IMR-90 (cell line): ENCODE measurements at regions not wholly inside any gene's neighbourhood (a gene's known extent, or its start where the extent isn't known, plus 50 kb on each side); places are given as distances from the start of the nearest gene placed in this dataset.

ENCODE experiments used
- ATAC-seq: fragments of 200-7000 bp; cut with Tn5 transposase; 2 replicates; pipeline ENCODE4 v1.9.1; 2020; ENCODE audit warnings: low read depth, mild to moderate bottlenecking, moderate library complexity
- BruUV-seq: library from RNA; stranded (reverse); fragments of 400-500 nt; replicated peaks from 2 replicates; lab custom pipeline; 2021; lab: Mats Ljungman, UMichigan
- CTCF ChIA-PET: fragments of 300-600 bp; formaldehyde crosslinking; extraction: SDS; loops from one replicate; lab custom pipeline; 2021; ENCODE audit warnings: antibody characterized with exemption; lab: Yijun Ruan, JAX
- POLR2A ChIA-PET: fragments of 300-600 bp; sonication (Branson Sonifier 250); formaldehyde crosslinking; loops from one replicate; lab custom pipeline; 2022; ENCODE audit warnings: antibody characterized with exemption; ENCODE audit not compliant: unreplicated experiment; lab: Charles Lee
- DNase-seq: peaks from one replicate; pipeline ENCODE4 v3.0.0; 2013
- H2AFZ ChIP-seq: replicated peaks from 2 replicates; pipeline ENCODE3; 2013; ENCODE audit warnings: low read length, mild to moderate bottlenecking; ENCODE audit not compliant: poor library complexity
- H2AK5ac ChIP-seq: 2 replicates; pipeline ENCODE4 v1.6.1; 2013; ENCODE audit warnings: low read depth, low read length, inconsistent platforms
- H2AK9ac ChIP-seq: replicated peaks from 2 replicates; pipeline ENCODE3; 2013; ENCODE audit warnings: mild to moderate bottlenecking, low read depth, low read length, moderate library complexity; ENCODE audit not compliant: poor library complexity
- H2BK120ac ChIP-seq: 2 replicates; pipeline ENCODE4 v1.6.1; 2013; ENCODE audit warnings: low read depth, low read length, inconsistent platforms
- H2BK15ac ChIP-seq: 3 replicates; pipeline ENCODE4 v1.6.1; 2013; ENCODE audit warnings: low read depth, low read length, inconsistent platforms
- H2BK20ac ChIP-seq: 2 replicates; pipeline ENCODE4 v1.6.1; 2013; ENCODE audit warnings: low read depth, mild to moderate bottlenecking, inconsistent platforms, low read length, moderate library complexity
- H2BK5ac ChIP-seq: 2 replicates; pipeline ENCODE4 v1.6.1; 2013; ENCODE audit warnings: mild to moderate bottlenecking, low read depth, low read length, inconsistent platforms; ENCODE audit not compliant: poor library complexity, severe bottlenecking
- H3K14ac ChIP-seq: replicated peaks from 2 replicates; pipeline ENCODE4 v1.6.1; 2013; ENCODE audit warnings: low read depth, low read length, inconsistent platforms
- H3K18ac ChIP-seq: 2 replicates; pipeline ENCODE4 v1.6.1; 2013; ENCODE audit warnings: low read depth, low read length, control low read depth
- H3K23ac ChIP-seq: 2 replicates; pipeline ENCODE4 v1.6.1; 2013; ENCODE audit warnings: low read depth, low read length, inconsistent platforms
- H3K27ac ChIP-seq: 2 replicates; pipeline ENCODE4 v1.5.1; 2013; ENCODE audit warnings: mild to moderate bottlenecking, control low read depth, low read length; ENCODE audit not compliant: insufficient read depth
- H3K27me3 ChIP-seq: 2 replicates; pipeline ENCODE4 v1.6.1; 2013; ENCODE audit warnings: low read length; ENCODE audit not compliant: control insufficient read depth, insufficient read depth
- H3K36me3 ChIP-seq: 2 replicates; pipeline ENCODE4 v1.6.1; 2013; ENCODE audit warnings: low read length, mixed read lengths; ENCODE audit not compliant: control insufficient read depth, insufficient read depth
- H3K4ac ChIP-seq: 2 replicates; pipeline ENCODE4 v1.6.1; 2013; ENCODE audit warnings: low read depth, low read length, inconsistent platforms
- H3K4me1 ChIP-seq: 2 replicates; pipeline ENCODE4 v1.6.1; 2013; ENCODE audit warnings: low read length, mixed read lengths; ENCODE audit not compliant: control insufficient read depth, insufficient read depth
- H3K4me2 ChIP-seq: 2 replicates; pipeline ENCODE4 v1.6.1; 2013; ENCODE audit warnings: low read depth, mild to moderate bottlenecking, control low read depth, low read length, moderate library complexity
- H3K4me3 ChIP-seq: 2 replicates; pipeline ENCODE4 v1.5.1; 2013; ENCODE audit warnings: low read depth, mild to moderate bottlenecking, control low read depth, low read length, moderate library complexity; ENCODE audit not compliant: insufficient read depth
- H3K56ac ChIP-seq: 2 replicates; pipeline ENCODE4 v1.6.1; 2013; ENCODE audit warnings: low read length, inconsistent platforms; ENCODE audit not compliant: insufficient read depth; ENCODE audit errors: extremely low read depth
- H3K79me1 ChIP-seq, 2 experiments: 2 replicates each; pipeline ENCODE4 v1.6.1; 2013; ENCODE audit warnings: low read length in 2 of 2, inconsistent platforms in 1 of 2, low read depth in 1 of 2
- H3K9ac ChIP-seq: 2 replicates; pipeline ENCODE4 v1.6.1; 2013; ENCODE audit warnings: low read depth, low read length, control low read depth
- H3K9me1 ChIP-seq: 2 replicates; pipeline ENCODE4 v1.6.1; 2013; ENCODE audit warnings: low read length, inconsistent platforms; ENCODE audit not compliant: insufficient read depth
- H3K9me3 ChIP-seq: 2 replicates; pipeline ENCODE4 v1.6.1; 2013; ENCODE audit warnings: low read length; ENCODE audit not compliant: control insufficient read depth, insufficient read depth
- H4K20me1 ChIP-seq: 2 replicates; pipeline ENCODE4 v1.6.1; 2013; ENCODE audit warnings: low read length, inconsistent platforms; ENCODE audit not compliant: insufficient read depth
- H4K5ac ChIP-seq: 2 replicates; pipeline ENCODE4 v1.6.1; 2013; ENCODE audit warnings: mild to moderate bottlenecking, low read depth, low read length, control low read depth
- H4K8ac ChIP-seq, 2 experiments: 2 replicates each; pipeline ENCODE4 v1.6.1; 2013; ENCODE audit warnings: low read depth in 2 of 2, low read length in 2 of 2, control low read depth in 1 of 2, inconsistent platforms in 1 of 2
- H4K91ac ChIP-seq: 2 replicates; pipeline ENCODE4 v1.6.1; 2013; ENCODE audit warnings: low read depth, low read length, inconsistent platforms; ENCODE audit not compliant: insufficient read depth
- BHLHE40 ChIP-seq: fragments of 150-350 bp; IDR thresholded peaks from 2 replicates; pipeline ENCODE4 v1.6.1; 2016; ENCODE audit warnings: mild to moderate bottlenecking, low read depth, low read length
- CEBPB ChIP-seq: IDR thresholded peaks from 2 replicates; pipeline ENCODE4 v1.6.1; 2012; ENCODE audit warnings: low read depth, low read length, improper control_type of control experiment
- CHD1 ChIP-seq: IDR thresholded peaks from 2 replicates; pipeline ENCODE4 v1.6.1; 2012; ENCODE audit warnings: low read depth, low read length, improper control_type of control experiment
- FOS ChIP-seq: fragments of 150-350 bp; IDR thresholded peaks from 2 replicates; pipeline ENCODE4 v1.6.1; 2016; ENCODE audit warnings: low read depth, low read length
- MAFK ChIP-seq: IDR thresholded peaks from 2 replicates; pipeline ENCODE4 v1.6.1; 2012; ENCODE audit warnings: low read depth, low read length, improper control_type of control experiment
- MAZ ChIP-seq: IDR thresholded peaks from 2 replicates; pipeline ENCODE4 v1.6.1; 2012; ENCODE audit warnings: low read depth, mild to moderate bottlenecking, low read length, improper control_type of control experiment, moderate library complexity, borderline replicate concordance
- MXI1 ChIP-seq: IDR thresholded peaks from 2 replicates; pipeline ENCODE4 v1.6.1; 2012; ENCODE audit warnings: low read depth, mild to moderate bottlenecking, low read length, moderate library complexity, borderline replicate concordance
- NFE2L2 ChIP-seq: fragments of 150-350 bp; IDR thresholded peaks from 2 replicates; pipeline ENCODE4 v1.6.1; 2016; ENCODE audit warnings: low read depth, mild to moderate bottlenecking, low read length
- POLR2A ChIP-seq: IDR thresholded peaks from 2 replicates; pipeline ENCODE4 v1.6.1; 2012; ENCODE audit warnings: mild to moderate bottlenecking, low read depth, low read length
- RAD21 ChIP-seq: IDR thresholded peaks from 2 replicates; pipeline ENCODE4 v1.6.1; 2012; ENCODE audit warnings: low read length, improper control_type of control experiment
- RCOR1 ChIP-seq: IDR thresholded peaks from 2 replicates; pipeline ENCODE4 v1.6.1; 2012; ENCODE audit warnings: mild to moderate bottlenecking, low read length, improper control_type of control experiment; ENCODE audit not compliant: insufficient replicate concordance
- RFX5 ChIP-seq: IDR thresholded peaks from 2 replicates; pipeline ENCODE4 v1.8.0; 2012; ENCODE audit warnings: low read depth, mild to moderate bottlenecking, low read length, moderate library complexity
- SMC3 ChIP-seq: fragments of 150-350 bp; IDR thresholded peaks from 2 replicates; pipeline ENCODE4 v1.6.1; 2016; ENCODE audit warnings: low read depth, mild to moderate bottlenecking, antibody characterized with exemption, low read length, moderate library complexity
- WGBS, 2 experiments: methylation state at CpG; one replicate each; pipeline versions ENCODE4 v1.1.5 to v1.1.7; 2013; ENCODE audit warnings: missing lambda C conversion rate in 2 of 2; ENCODE audit not compliant: insufficient read length in 1 of 2; ENCODE audit errors: extremely low coverage in 2 of 2; 5-methylcytosine and 5-hydroxymethylcytosine counted together
- dilution Hi-C: fragments of 300-500 bp; cut with HindIII; formaldehyde crosslinking; loops from one replicate; pipeline ENCODE4 v1.14.3; 2018; ENCODE audit warnings: low sequenced_read_pairs; ENCODE audit not compliant: unreplicated experiment
- in situ Hi-C: fragments of 300-500 bp; cut with MboI; formaldehyde crosslinking; loops from 3 replicates; pipeline ENCODE4 v1.14.3; 2019; ENCODE audit warnings: low sequenced_read_pairs, inconsistent platforms, mixed read lengths
- intact Hi-C: fragments of 100-400 bp; cut with micrococcal nuclease; formaldehyde crosslinking; loops from 2 replicates; pipeline ENCODE4 v1.10.0; 2022
- TF ChIP-seq, protein P1 (sequence below): fragments of 150-350 bp; IDR thresholded peaks from 2 replicates; pipeline ENCODE4 v1.6.1; 2016; ENCODE audit warnings: low read depth, mild to moderate bottlenecking, low read length, moderate library complexity, borderline replicate concordance
- TF ChIP-seq, protein P2 (sequence below): fragments of 150-350 bp; IDR thresholded peaks from 2 replicates; pipeline ENCODE4 v1.6.1; 2017; ENCODE audit warnings: mild to moderate bottlenecking, antibody characterized with exemption, low read length, low read depth
- TF ChIP-seq, protein P3 (sequence below): conservative IDR thresholded peaks from 2 replicates; pipeline ENCODE4 v1.5.1; 2012; ENCODE audit warnings: mild to moderate bottlenecking, low read depth, low read length, improper control_type of control experiment

DNA sequence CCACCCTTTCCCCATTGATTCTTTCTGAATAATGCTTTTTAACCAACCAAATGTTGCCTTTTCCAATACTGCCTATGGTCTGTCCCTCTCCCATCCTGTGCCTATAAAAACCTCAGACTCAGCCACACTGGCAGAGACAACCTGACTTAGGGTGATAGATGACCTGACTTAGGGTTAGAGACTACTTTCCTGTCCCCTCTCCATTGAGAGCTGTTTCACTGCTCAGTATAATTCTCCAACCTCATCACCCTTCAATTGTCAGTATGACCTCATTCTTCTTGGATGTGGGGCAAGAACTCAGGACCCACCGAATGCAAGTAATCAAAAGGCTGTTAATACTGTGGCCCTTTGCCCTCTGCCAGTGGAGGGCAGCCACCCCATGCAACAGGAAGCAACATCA lies 182.3 kb upstream of the STK17B start:
- Histone ChIP-seq H4K8ac (no peak overlapping the region), H2BK20ac (no peak overlapping the region), H3K36me3 (no peaks in the 10 kb centered on the region), H3K23ac (no peak overlapping the region), H2BK5ac (no peak overlapping the region), H3K9ac (no peak overlapping the region), H2AK5ac (no peak overlapping the region), H2AFZ (no peak overlapping the region), H3K27ac (no peak overlapping the region), H2BK15ac (no peak overlapping the region), H3K56ac (no peak overlapping the region), H2AK9ac (no peak overlapping the region), H3K9me1 (no peaks in the 10 kb centered on the region), H3K4me3 (no peak overlapping the region), H3K18ac (no peak overlapping the region), H3K14ac (no peak overlapping the region), H3K9me3 (peaks cover 5% of the 10 kb centered on the region), H3K4me2 (no peak overlapping the region), H3K27me3 (no peaks in the 10 kb centered on the region), H4K20me1 (no peaks in the 10 kb centered on the region), H2BK120ac (no peak overlapping the region), H4K91ac (no peak overlapping the region), H3K4me1 (no peaks in the 10 kb centered on the region), H3K79me1 (no peaks in the 10 kb centered on the region), H4K5ac (no peak overlapping the region), H3K4ac (no peak overlapping the region)
- DNase-seq (no peak), ATAC-seq (no peak)
- no TSS peak for BruUV-seq
- TF ChIP-seq RCOR1 (no peak), POLR2A (no peak), NFE2L2 (no peak), CHD1 (no peak), CEBPB (no peak), MXI1 (no peak), MAFK (no peak), MAZ (no peak), FOS (no peak), BHLHE40 (no peak), SMC3 (no peak), RAD21 (no peak), RFX5 (no peak)
- TF ChIP-seq, protein P1, sequence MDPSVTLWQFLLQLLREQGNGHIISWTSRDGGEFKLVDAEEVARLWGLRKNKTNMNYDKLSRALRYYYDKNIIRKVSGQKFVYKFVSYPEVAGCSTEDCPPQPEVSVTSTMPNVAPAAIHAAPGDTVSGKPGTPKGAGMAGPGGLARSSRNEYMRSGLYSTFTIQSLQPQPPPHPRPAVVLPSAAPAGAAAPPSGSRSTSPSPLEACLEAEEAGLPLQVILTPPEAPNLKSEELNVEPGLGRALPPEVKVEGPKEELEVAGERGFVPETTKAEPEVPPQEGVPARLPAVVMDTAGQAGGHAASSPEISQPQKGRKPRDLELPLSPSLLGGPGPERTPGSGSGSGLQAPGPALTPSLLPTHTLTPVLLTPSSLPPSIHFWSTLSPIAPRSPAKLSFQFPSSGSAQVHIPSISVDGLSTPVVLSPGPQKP: no peak
- TF ChIP-seq, protein P2, sequence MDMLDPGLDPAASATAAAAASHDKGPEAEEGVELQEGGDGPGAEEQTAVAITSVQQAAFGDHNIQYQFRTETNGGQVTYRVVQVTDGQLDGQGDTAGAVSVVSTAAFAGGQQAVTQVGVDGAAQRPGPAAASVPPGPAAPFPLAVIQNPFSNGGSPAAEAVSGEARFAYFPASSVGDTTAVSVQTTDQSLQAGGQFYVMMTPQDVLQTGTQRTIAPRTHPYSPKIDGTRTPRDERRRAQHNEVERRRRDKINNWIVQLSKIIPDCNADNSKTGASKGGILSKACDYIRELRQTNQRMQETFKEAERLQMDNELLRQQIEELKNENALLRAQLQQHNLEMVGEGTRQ: no peak
- TF ChIP-seq, protein P3, sequence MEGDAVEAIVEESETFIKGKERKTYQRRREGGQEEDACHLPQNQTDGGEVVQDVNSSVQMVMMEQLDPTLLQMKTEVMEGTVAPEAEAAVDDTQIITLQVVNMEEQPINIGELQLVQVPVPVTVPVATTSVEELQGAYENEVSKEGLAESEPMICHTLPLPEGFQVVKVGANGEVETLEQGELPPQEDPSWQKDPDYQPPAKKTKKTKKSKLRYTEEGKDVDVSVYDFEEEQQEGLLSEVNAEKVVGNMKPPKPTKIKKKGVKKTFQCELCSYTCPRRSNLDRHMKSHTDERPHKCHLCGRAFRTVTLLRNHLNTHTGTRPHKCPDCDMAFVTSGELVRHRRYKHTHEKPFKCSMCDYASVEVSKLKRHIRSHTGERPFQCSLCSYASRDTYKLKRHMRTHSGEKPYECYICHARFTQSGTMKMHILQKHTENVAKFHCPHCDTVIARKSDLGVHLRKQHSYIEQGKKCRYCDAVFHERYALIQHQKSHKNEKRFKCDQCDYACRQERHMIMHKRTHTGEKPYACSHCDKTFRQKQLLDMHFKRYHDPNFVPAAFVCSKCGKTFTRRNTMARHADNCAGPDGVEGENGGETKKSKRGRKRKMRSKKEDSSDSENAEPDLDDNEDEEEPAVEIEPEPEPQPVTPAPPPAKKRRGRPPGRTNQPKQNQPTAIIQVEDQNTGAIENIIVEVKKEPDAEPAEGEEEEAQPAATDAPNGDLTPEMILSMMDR: no peak
- ChIA-PET POLR2A (no interaction called here), CTCF (no interaction called here)
- intact Hi-C loops (no loop called here), in situ Hi-C loops (no loop called here), dilution Hi-C loops (no loop called here)
- WGBS, 2 experiments: no CpG with 5 or more reads among the region's 1 CpG
